Iris pigment epithelial cell (primary cell): ENCODE measurements at regions not wholly inside any gene's neighbourhood (a gene's known extent, or its start where the extent isn't known, plus 50 kb on each side); places are given as distances from the start of the nearest gene placed in this dataset.

Experiments
- DNase-seq: peaks from one replicate; pipeline ENCODE4 v3.0.0-alpha.2; 2011; ENCODE audit warnings: low read depth

GRCh38 chr3:15151166-15151565 is 52.2 kb upstream of the RBSN start:
- peak; percentile 3 for DNase-seq

GRCh38 chr3:15152184-15152583 is 53.2 kb upstream of the RBSN start:
- peak; percentile 8 for DNase-seq

DNA sequence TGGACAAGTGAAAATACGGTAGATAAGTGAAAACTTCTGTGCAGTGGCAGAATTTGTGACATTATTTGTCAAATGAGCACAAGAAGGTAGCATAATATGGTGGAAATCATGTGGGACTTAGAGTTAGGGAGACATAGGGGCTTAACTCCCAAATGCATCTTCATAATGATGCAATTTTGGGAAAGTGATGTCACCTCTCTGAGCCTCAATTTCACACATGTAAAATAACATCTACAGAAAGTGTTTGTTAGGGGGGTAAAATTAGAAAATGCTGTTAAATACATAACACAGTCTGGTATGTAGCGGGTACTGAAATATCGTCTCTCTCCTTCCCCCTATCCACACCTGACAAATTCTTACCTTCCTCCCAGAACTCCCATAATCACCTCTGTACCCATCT is 52.9 kb upstream of the CAPN7 start:
- DNase-seq: no peak

DNA sequence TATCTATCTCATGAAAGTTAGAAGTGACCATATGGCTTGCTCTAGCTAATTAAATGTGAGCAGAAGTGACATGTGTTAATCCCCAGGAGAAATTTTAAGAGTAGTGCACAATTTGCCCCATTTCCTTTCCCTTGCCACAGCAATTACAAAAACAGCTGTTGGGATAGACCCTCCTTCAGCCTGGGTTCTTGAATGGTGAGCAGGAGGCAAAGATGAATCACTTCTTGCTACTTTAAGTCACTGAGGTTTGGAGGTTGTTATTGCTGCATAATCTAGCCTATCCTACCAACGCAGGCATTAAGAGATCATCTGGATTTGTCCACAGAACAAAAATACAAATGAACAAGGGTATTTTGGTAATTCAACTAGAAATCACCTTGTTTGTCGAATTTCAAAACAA is 51.7 kb upstream of the CAPN7 start:
- DNase-seq: peak; percentile 18

GRCh38 chr3:15155840-15156360 is 50.1 kb upstream of the CAPN7 start:
- DNase-seq: no peak
